Spleen (tissue), 7 donors: ENCODE measurements at regions not wholly inside any gene's neighbourhood (a gene's known extent, or its start where the extent isn't known, plus 50 kb on each side); places are given as distances from the start of the nearest gene placed in this dataset.

Source experiments
- POLR2A ChIP-seq, 3 donors: fragments of 450-650 bp; IDR thresholded peaks; one replicate each; pipeline ENCODE4 v1.5.1; 2017; ENCODE audit warnings: antibody characterized with exemption in 3 of 3, mild to moderate bottlenecking in 1 of 3
- POLR2AphosphoS5 ChIP-seq, 3 donors: sonication (generic); formaldehyde crosslinking; IDR thresholded peaks; one replicate each; pipeline ENCODE4 v1.5.1; 2017; ENCODE audit warnings: antibody characterized with exemption in 3 of 3
- TF ChIP-seq, protein P1 (sequence below), 11 experiments: fragments of 200-600 bp in 7 of 11; fragments of 450-650 bp in 4 of 11; sonication (generic) in 4 of 11; IDR thresholded peaks in 8 of 11; conservative IDR thresholded peaks in 3 of 11; 1 replicate in 7 of 11; 2 replicates in 4 of 11; pipeline versions ENCODE4 v1.4.0 to v1.8.0; 2016 to 2021; ENCODE audit warnings: antibody characterized with exemption in 11 of 11, inconsistent platforms in 4 of 11, mild to moderate bottlenecking in 1 of 11
- donor health status: DM: no; HTN: no; CAD: no; lungs with moderate emphysema.
- donor health status: DM: no; HTN: no; CAD: no.
- donor health status: DM: no; HTN: no; CAD: no.

DNA sequence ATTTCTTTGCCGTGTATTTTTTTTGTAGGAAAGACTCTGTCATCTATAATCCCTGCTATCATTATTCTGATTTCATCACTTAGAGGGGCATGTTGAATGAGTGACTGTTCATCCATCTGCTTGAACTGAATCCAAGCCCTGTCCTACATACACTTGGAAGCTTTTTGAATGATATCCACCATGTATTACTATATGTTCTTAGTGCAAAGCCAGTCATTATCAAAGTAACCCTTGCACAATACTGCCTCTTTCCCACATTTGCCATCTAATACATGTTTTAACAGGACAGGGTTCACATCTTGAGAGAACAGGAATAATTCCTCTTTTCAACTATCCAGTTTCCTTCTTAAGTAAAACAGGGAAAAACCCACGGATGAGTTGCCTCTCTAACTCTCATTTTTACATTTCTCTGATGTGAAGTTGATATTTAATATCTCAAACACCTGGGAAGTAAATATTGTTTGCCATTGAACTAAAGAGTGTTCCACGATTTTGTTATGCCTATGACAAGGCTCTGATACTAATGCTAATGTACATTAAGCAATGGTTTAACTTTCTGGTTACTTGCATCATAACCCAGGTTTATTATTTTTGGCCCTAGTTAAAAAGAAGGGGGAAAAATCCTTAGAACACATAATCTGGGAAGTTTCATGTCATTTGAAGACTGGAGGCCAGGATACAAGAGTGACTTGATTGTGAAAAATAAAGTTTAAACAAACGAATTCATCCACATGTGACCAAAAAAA, 103.7 kb upstream of the TARS1 start:
- TF ChIP-seq POLR2A (IDR thresholded peaks at IDR 0.05) (no peak), POLR2AphosphoS5 (IDR thresholded peaks at IDR 0.05) (no peak)
- TF ChIP-seq, protein P1, sequence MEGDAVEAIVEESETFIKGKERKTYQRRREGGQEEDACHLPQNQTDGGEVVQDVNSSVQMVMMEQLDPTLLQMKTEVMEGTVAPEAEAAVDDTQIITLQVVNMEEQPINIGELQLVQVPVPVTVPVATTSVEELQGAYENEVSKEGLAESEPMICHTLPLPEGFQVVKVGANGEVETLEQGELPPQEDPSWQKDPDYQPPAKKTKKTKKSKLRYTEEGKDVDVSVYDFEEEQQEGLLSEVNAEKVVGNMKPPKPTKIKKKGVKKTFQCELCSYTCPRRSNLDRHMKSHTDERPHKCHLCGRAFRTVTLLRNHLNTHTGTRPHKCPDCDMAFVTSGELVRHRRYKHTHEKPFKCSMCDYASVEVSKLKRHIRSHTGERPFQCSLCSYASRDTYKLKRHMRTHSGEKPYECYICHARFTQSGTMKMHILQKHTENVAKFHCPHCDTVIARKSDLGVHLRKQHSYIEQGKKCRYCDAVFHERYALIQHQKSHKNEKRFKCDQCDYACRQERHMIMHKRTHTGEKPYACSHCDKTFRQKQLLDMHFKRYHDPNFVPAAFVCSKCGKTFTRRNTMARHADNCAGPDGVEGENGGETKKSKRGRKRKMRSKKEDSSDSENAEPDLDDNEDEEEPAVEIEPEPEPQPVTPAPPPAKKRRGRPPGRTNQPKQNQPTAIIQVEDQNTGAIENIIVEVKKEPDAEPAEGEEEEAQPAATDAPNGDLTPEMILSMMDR (IDR thresholded peaks at IDR 0.05 in 8 of 11, conservative IDR thresholded peaks at IDR 0.05 in 3 of 11): no peak
